Inflammatory macrophage treated with lipopolysaccharide for 1 hour (primary cell): ENCODE measurements at regions not wholly inside any gene's neighbourhood (a gene's known extent, or its start where the extent isn't known, plus 50 kb on each side); places are given as distances from the start of the nearest gene placed in this dataset.
"Not testable (repeated sequence)": the region's sequence is repeated elsewhere in the genome, so short reads cannot be mapped to it uniquely, and the experiment has no call there.

Source experiments
- DNase-seq, 2 donors: peaks; one replicate each; pipeline ENCODE4 v3.0.0-alpha.2; 2020 to 2022

DNA sequence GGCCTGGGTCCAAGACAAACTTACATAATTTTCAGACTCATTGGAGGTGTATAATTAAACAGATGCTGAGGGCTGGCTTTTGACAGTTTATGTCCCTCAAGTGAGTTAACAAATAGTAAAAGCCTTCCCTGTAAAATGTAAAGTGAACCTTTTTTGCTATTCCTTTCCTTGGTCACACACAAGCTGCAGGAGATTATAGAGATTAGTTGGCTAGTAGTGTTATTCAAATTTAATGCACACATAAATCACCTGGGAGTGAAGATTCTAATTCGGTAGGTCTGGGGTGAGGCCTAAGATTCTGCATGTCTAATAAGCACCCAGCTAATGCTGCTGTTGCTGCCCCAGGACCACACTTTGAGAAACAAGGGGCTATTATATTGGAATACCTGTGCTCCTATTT is 206.2 kb upstream of the SSTR1 start:
- no peak for DNase-seq

DNA sequence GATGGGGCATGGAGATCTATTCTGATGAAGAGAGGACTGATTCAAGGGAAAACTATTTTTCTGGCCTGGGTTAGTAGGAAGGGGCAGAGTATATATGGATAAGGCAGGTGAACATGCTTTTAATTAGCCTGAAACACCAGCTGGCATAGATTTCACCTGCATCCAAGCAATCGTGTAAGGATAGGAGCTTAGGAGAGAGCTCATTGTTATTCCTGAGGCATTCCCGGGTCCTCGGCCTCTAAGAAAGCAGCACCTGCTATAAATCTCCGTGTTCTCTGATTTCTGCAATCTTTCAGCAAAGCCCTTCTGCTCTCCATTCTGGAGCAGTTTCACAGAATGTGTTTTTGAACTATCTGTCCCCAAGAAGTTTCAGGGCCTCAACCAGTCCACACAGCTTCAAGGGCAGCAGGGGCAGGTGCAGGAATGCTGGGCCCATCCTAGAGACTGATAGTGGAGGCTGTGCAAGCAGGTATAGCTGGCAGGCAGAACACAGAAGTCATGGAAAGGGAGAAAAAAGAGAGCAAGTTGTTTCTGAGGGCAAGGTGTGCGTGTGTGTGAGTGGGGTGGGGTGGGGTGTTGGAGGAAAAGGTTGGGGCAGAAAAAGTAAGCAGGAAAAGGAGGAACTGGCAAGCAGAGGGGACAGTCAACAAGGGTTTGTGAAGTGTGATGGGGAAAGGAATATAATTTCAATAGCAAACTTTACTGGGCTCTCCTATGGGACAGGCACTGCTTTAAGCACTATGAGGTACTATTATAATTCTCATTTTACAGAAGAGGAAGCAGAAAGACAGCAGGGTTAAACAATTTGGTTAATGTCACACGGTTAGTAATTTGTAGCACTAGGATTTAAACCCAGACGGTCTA is 203.7 kb upstream of the SSTR1 start:
- DNase-seq: no peak

DNA sequence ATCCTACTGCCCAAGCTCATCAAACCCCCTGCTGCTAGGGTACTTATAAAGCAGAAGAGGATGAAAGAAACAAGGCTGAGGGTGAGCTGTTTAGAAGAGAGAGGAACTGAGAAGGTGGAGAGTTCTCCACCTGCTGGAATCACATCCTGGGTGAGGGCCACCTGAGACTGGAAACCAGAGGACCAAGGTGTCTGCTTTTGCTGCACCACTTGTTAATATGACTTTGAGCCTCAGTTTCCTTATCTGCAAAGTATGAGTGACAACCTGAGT is 203.2 kb upstream of the SSTR1 start:
- DNase-seq: no peak

DNA sequence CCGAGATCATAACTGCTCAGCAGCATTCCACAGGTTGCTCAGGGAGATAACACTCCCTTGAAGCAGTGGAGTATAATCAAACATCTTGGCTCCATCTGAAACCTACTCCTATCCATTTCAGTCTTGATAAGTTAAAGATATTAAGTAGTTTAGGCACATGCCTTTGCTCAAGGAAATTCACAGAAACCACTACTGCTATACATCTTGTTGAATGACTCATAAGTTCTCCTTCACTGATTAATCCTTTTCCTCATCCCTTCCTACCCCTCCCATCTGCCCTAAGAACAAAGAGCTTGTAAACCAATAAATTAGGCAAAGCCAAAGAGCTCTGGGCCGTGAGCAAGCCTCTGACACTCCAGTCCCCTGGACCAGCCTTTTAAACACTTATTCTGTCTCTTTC is 196.5 kb upstream of the SSTR1 start:
- DNase-seq: not testable (repeated sequence)

DNA sequence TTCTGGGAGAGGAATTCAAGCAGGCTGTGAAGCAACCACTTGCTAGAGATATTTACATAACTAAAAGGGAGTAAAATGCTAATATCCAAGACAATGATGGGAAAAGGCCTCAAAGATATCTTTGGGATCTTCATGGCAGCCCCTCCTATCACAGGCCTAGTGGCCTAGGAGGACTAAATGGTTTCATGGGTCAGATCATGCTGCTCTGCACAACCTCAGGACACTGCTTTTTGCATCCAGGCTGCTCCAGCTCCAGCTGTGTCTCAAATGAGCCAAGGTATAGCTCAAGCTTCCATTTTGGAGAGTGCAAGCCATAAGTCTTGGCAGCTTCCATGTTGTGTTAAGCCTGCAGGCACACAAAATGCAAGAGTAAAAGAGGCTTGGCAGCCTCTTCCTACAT is 195.6 kb upstream of the SSTR1 start:
- no peak for DNase-seq

DNA sequence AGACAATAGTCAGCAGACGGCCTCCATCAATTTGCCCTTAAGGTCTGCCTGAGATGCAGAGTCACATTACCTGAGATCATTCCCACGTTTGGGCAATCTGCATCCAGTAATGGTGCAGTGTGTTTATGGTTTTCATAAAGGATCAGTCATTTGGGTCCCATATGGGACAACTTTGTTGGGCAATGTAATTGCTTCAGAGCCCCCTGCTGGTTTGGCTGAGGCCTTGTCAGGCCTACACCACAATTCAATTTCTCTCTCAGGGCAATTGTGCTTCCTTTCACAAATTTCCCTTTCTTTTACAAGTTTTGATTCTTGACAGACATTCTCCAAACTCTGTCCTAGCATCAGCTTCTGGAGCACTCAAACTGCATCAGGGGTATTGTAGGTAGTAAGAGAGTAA is 191.2 kb upstream of the SSTR1 start:
- DNase-seq: no peak

DNA sequence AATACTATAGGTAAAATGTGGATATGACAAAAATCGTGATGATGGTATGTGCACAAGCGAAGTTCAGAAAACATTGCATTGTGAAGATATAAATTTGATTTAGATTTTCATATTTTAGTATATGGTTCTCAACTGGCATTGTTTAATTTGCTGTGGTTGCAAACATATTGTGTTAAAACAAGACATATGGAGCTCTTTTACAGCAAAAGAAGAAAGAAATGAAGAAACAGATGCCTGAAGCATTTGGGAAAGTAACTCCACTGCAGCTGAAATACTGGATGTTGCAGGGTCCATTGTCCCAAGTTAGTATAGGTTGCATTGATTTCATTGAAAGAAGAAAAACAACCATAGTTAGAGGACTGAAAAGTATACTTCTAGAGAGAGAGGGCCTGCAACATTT is 185.8 kb upstream of the SSTR1 start:
- no peak for DNase-seq

DNA sequence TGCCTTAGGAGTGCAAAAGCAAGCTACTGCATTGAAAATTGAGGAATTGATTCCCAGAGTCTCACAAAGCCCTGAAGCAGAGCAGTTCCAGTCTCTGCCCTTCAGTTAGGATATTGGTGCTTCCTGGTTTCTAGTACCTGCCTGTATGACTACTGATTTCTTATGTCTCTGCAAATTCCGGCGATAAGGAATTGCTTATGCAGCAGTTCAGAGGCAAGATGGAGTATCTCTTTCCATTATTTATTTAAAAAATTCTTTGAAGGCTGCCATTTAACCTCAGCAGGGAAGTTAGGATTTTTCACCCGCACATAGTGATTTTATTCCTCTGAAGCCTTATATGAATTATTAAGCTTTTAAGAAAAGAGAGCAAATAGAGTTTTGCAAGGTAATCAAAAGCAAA is 184.9 kb upstream of the SSTR1 start:
- DNase-seq: no peak

DNA sequence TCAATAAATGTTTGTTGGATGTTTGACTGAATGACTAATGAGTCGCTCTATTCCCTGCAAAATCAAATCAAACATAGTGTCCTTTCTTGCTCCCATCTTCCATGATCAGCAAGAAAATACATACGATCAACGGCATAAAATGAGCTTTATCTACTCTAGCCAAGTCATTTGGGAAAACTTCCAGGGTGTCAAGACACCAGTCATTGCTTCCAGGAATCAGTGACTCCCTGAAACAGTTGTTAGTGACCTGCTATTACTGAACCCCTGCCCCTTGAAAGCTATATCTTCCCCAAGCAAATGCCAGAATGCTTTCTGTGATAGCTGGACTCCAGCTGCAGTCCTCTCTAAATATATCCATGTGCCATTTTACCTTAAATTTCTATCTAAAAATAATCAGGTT is 169.5 kb upstream of the SSTR1 start:
- DNase-seq: no peak

DNA sequence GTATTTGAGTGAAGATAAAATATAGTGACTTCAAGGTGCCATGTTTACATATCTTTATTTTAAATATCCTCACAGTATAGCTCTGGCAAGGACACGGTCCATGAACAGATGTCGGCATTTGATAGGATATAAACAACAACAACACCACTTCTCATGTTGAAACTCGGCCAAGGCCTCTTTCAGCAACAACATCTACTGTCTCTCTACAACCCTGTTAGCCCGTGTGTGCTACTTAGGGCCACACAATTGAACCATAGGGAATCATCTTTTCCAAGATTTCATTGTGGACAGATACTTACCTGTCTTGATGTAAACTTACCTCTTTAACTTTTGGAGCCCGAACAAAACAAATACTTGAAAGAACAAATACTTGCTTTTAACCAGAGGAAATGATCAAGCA is 168.7 kb upstream of the SSTR1 start:
- DNase-seq: no peak

DNA sequence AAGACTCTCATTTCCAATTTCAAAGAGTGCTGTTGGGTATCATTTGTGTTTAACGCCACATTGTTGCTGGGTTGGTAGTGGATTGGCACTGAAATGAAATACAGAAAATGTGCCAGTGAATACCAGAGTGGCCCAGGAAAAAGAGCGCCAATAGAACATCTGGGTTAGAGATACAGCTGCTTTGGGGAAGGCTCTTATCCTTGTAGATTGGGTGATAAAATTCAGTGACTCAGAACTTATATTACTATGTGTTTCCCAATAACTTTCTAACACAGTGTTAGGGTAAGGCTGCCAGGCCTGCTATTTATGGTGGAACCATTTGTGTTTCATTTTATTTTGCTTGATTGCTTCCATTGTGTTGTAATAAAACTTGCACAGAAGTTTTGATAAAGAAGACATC is 168.2 kb upstream of the SSTR1 start:
- DNase-seq: no peak

DNA sequence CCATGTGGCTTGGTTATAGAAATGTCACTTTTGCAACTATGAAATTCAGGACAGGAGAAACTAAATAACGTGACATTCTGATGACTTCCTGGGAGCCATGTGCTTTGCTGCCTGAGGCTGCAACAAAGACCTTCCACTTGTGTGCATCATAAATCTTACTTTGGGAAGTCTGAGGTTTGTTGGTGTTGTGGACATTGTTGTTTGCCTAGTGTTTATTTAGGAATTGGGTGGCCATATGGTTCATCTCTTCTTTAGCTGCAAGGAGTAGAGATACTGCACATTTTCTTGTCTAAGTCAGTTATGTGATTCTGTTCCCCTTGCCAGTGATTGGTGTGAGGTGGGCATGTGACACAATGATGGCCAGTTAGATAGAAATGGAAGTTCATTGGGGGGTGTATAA is 167.3 kb upstream of the SSTR1 start:
- no peak for DNase-seq

DNA sequence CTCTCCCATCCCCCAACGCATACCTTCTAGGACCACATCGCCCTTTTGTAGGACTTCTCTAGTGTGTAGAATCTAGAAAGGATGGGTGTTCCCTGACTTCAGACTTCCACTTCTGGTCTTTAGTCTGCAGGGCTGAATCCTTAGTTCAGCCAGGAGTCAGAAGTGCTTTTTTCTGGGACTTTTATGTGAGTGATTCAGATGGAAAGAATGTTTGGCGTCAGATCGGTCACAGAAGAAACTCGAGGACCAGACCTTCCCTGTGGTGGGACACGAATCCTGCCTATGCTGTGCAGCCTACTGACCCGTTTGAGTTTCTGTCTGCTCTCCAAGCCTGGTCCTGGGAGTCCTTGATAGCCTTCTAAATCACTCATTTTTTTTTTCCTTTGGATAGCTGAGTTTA is 165.4 kb upstream of the SSTR1 start:
- DNase-seq: no peak

DNA sequence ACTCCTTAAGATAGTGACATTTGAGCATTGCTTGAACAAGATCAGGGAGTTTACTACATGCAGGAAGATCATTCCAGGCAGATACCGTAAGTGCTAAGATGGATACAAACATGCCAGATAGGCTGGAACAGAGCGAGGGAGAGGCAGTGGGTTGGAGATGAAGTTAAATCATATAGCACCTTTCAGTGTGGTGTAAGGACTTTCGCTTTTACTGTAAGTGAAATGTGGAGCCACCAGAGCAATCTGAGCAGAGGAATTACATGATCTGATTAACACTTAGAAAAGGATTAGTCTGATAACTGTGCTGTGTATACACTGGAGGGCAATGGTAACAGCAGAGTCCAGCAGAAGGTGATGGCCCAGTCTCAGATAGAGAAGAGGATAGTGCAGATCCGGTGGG is 163.0 kb upstream of the SSTR1 start:
- DNase-seq: no peak

DNA sequence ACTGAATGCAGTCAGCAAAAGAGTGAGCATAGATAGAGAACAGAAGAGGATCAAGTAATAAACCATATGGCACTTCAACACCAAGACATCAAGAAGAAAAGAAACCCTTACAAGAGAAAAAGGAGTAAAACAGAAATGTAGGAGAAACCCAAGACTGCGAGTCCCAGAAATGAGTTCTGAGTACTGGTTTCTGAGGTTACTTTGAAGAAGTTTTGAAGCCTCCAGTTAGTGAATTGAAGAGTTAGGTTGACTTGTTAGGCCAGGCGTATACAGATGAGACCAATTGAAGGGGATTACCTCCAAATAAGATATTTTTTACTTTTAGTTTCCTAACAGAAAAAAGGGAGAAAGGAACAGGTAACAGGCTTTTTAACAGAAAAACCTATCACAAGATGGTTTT is 162.2 kb upstream of the SSTR1 start:
- no peak for DNase-seq

DNA sequence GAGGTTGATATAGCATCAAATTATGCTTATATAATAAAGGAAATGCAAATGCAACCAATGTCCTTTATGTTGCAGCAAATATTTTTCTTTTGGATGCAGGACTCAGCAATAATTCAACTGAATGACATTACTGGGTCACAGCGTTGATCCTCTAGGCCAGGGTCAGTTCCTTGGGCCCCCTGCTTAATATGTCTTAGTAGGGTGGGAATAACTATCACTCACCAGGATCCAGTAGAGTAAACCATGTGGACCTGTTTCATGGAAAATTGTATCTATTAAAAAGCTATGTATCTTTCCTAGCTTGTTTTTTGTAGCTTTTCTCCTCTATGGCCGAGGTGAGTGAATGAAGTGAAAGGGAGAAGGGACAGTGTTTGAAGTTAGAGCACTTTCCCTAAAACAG is 161.5 kb upstream of the SSTR1 start:
- no peak for DNase-seq

DNA sequence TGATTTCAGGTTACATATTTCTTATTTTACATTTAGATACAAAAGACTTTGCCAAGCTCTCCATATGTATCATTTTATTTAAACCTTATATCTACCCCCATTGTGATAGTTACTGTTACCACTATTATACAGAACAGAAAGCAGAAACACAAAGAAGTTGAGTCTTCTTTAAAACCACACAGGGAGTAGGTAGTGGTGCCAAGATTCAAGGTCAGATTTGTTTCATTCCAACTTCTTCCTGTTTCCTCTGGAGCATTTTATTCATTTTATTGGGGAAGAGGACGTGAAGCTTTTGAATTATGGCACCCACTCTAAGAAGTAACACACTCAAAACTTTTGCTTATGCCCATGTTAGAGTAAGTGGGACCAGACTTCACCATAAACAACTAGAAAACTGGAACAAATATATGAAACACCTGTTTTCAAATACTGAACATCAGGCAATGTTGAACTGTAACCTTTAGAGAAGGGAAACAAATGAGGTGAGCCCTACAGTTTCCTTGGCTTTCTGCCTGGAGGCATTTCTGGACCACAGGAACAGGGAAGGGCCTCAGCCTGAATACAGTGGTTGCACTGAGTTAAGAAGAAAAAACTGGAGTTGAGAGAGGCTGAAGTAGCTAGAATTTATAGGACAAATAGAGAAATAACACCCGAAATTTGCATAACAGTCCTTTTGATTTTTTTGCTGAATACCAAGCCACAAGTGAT is 160.4 kb upstream of the SSTR1 start:
- DNase-seq: no peak

DNA sequence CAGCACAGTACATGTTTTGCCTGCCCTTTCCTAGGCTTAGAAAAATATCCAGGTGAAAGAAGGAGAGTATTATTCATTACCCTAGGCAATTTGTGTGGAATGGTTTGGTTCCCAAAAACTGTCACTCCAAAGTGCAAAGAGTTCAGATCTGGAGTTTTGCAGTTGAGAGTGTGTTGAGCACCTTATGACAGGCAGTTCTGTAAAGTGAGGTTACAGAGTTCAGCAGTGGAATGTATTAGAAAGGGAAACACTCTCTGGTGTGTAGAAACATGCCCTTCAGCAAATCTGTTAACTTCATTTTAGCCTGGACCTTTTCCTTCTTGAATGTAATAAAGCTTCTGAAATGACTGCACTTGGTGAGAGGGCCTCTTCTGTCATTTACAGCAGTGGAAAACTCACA is 154.0 kb upstream of the SSTR1 start:
- DNase-seq: no peak

DNA sequence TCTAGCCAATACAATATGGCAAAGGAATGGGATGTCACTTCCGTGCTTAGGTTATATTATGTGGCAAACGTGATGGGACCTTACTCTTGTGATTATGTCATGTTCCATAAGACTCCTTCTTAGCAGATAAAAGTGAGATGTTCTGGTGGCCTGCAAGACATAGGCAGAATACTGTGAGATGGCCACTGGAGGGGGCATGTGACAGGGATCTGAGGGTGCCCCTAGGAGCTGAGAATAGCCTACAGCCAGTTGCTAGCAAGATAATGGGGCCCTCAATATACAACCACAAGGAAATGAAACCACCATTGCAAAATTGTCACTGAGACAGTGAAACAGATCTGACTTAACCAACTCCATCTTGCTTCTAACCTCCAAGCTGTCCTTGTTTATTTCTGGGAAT is 151.4 kb upstream of the SSTR1 start:
- DNase-seq: no peak

DNA sequence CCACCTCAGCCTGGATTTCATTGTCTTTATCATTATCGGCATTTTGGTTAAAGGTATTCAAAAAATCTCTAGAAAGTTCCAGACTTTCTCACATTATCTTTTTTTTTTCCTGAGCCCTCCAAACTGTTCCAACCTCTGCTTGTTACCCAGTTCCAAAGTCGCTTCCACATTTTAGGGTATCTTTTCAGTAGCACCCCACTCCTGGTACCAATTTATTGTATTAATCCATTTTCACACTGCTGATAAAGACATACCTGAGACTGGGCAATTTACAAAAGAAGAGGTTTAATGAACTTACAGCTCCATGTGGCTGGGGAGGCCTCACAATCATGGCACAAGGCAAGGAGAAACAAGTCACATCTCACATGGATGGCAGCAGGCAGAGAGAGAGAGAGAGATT is 145.5 kb upstream of the SSTR1 start:
- not testable (repeated sequence) for DNase-seq

DNA sequence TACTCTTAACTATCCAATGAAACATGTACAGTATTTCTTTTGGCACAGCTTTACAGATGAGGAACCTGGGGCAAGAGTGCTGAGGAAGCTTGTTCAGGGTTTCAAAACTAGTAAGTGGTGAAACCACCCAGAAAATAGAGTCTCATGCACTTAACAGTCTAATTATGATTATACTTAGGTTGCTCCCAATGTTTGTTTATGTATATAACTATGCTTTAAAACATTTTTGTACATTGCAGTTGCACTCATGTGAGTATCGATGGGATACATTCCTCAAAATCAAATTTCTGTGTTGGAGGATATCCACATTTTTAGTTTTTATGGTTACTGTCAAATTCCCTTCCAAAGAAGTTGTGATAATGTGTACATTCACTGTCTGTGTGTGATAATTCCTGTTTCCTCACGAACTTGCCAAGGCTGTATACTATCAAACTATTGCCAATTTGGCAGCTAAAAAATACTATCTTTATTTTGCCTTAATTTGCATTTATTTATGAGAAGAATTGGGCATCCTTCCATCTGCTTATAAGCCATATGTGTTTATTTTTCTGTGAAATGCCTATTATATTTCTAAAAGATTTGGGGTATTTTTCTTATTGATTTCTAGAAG is 143.9 kb upstream of the SSTR1 start:
- DNase-seq: no peak

DNA sequence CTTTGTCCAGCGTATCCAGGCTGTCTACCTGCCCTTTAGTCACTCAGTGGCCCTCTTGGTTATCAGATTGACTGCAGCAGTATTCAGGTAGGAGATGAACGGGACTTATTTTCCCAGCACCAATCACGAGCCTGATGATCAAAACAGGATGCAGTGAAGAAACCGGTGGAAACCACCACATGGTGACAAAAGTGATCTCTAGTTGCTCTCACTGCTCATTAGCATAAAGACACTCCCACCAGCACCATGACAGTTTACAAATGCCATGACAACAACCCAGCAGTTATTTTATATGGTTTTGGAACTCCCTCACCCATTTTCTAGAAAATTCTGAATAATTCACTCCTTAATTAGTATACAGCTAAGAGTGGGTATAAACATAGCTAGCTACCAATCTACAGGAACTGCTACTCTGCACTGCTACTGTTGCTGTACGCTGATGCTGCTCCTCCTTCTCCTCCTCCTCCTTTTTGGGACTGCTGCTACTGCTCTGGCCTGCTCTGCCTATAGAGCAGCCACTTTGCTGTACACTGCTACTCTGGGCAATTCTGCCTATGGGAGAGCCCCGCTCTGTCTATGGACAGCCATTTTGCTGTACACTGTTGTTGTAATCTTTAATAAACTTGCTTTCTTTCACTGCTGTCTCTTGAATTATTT is 142.5 kb upstream of the SSTR1 start:
- DNase-seq: peak; percentile 25 to 30

DNA sequence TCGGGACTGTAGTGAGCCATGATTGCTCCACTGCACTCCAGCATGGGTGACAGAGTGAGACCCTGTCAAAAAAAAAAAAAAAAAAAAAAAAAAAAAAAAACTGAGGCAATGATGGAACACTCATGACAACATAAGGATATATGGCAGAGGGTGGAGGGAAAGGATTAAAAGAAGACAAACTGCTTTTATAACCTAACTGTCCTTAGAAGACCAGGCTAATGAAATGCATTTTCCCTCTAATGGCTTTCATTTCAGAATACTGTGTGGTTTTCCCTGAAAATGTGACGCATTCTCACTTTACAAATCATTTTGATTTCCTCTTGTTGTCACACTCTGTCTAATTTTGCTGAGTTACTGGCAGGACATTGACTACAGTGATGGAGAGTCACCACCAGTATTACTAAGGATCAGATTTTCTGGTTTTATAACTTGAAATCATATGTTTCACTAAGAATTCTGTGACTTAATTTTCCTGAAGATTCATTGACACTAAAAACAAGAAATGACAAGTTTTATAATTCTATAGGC is 137.6 kb upstream of the SSTR1 start:
- no peak for DNase-seq

DNA sequence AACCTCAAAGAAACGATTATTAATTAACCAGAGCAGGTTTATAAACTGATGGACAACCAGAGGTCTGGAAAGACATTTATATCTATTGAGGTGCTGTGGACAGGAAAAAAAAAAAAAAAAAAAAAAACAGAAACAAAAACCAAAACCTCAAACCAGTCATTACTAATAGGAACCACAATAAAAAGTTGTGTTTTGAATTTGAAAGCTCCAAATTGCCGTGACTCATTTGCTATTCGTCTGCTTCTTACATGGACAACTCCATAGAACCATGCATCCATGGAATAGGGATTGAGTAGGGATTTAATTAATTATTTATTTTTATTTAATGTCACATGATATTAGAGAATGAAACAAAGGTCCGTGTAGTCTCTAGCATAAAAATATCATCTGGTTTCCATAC is 134.1 kb upstream of the SSTR1 start:
- no peak for DNase-seq
